ENCODE measurements at regions not wholly inside any gene's neighbourhood (a gene's known extent, or its start where the extent isn't known, plus 50 kb on each side); places are given as distances from the start of the nearest gene placed in this dataset.

DNA sequence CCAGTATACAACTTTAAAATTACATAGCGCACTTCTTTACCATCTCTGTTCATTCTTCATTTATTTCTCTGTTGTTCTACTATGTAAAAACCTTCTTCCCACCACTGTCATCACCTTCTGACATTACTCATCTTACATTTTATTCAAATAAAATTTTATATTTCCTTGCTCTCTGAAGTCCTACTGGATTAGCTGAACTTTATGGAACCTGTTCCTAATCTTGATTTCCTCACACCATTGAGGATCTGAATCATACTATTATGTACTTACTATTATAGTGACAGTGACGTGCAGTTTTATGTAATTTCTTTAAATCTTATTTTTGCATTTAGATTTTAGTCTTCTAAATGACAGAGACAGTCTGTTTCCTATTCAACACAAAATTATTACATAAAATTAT is 98.3 kb downstream of the DYNAP start:
- TF ChIP-seq, protein P1, sequence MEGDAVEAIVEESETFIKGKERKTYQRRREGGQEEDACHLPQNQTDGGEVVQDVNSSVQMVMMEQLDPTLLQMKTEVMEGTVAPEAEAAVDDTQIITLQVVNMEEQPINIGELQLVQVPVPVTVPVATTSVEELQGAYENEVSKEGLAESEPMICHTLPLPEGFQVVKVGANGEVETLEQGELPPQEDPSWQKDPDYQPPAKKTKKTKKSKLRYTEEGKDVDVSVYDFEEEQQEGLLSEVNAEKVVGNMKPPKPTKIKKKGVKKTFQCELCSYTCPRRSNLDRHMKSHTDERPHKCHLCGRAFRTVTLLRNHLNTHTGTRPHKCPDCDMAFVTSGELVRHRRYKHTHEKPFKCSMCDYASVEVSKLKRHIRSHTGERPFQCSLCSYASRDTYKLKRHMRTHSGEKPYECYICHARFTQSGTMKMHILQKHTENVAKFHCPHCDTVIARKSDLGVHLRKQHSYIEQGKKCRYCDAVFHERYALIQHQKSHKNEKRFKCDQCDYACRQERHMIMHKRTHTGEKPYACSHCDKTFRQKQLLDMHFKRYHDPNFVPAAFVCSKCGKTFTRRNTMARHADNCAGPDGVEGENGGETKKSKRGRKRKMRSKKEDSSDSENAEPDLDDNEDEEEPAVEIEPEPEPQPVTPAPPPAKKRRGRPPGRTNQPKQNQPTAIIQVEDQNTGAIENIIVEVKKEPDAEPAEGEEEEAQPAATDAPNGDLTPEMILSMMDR (IDR thresholded peaks at IDR 0.05), result no peak
- TF ChIP-seq POLR2A (IDR thresholded peaks at IDR 0.05), result no peak
